SK-N-SH (cell line): ENCODE measurements at regions not wholly inside any gene's neighbourhood (a gene's known extent, or its start where the extent isn't known, plus 50 kb on each side); places are given as distances from the start of the nearest gene placed in this dataset.

Source experiments
- CTCF ChIA-PET: fragments of 300-600, 350-600 bp; formaldehyde crosslinking; extraction: SDS; loops from one replicate; lab custom pipeline; 2021; lab: Yijun Ruan, JAX
- POLR2A ChIA-PET: fragments of 350-600 bp; sonication (Branson Sonifier 250); formaldehyde crosslinking; extraction: SDS; loops from one replicate; lab custom pipeline; 2020; ENCODE audit warnings: antibody characterized with exemption, inconsistent platforms; lab: Yijun Ruan, JAX
- DNase-seq: peaks from one replicate; pipeline ENCODE4 v3.0.0; 2012
- H2AFZ ChIP-seq: fragments of 200-600 bp; sonication (generic); 2 replicates; pipeline ENCODE4 v1.8.1; 2016; ENCODE audit warnings: antibody characterized with exemption, mild to moderate bottlenecking, low read depth
- H3F3A ChIP-seq: fragments of 200-600 bp; sonication (generic); replicated peaks from 2 replicates; pipeline ENCODE3; 2016; ENCODE audit warnings: antibody characterized with exemption, mild to moderate bottlenecking; ENCODE audit not compliant: insufficient read depth
- H3K27ac ChIP-seq, 2 experiments: fragments of 200-500 bp in 1 of 2; fragments of 200-600 bp in 1 of 2; sonication (Bioruptor generic) in 1 of 2; sonication (generic), shearing (Covaris generic) in 1 of 2; 2 replicates each; pipeline versions ENCODE4 v1.5.1 to v1.6.1; 2014 to 2016; ENCODE audit warnings: low read depth in 2 of 2, inconsistent platforms in 1 of 2, low read length in 1 of 2, mild to moderate bottlenecking in 1 of 2, mixed read lengths in 1 of 2
- H3K27me3 ChIP-seq: fragments of 200-600 bp; sonication (generic), shearing (Covaris generic); 2 replicates; pipeline ENCODE4 v1.6.1; 2016; ENCODE audit warnings: mixed run types; ENCODE audit not compliant: insufficient read depth
- H3K36me3 ChIP-seq, 2 experiments: fragments of 200-500 bp in 1 of 2; fragments of 200-600 bp in 1 of 2; sonication (Bioruptor generic) in 1 of 2; sonication (generic) in 1 of 2; replicated peaks in 1 of 2; 2 replicates each; pipeline versions ENCODE3 to v1.5.1; 2014 to 2016; ENCODE audit warnings: low read length in 1 of 2, mild to moderate bottlenecking in 1 of 2; ENCODE audit not compliant: insufficient read depth in 2 of 2, control insufficient read depth in 1 of 2
- H3K4me1 ChIP-seq, 2 experiments: fragments of 200-500 bp in 1 of 2; fragments of 200-600 bp in 1 of 2; sonication (Bioruptor generic) in 1 of 2; sonication (generic), shearing (Covaris generic) in 1 of 2; 2 replicates each; pipeline versions ENCODE4 v1.5.1 to v1.6.1; 2014 to 2016; ENCODE audit warnings: low read depth in 1 of 2, low read length in 1 of 2, mixed run types in 1 of 2; ENCODE audit not compliant: insufficient read depth in 2 of 2, control insufficient read depth in 1 of 2
- H3K4me2 ChIP-seq: fragments of 200-600 bp; sonication (generic), shearing (Covaris generic); 2 replicates; pipeline ENCODE4 v1.6.1; 2017; ENCODE audit warnings: mixed run types
- H3K4me3 ChIP-seq, 2 experiments: fragments of 200-500 bp in 1 of 2; fragments of 200-600 bp in 1 of 2; sonication (Bioruptor generic) in 1 of 2; sonication (generic), shearing (Covaris generic) in 1 of 2; 2 replicates each; pipeline versions ENCODE4 v1.5.1 to v1.8.1; 2014 to 2016; ENCODE audit warnings: low read depth in 2 of 2, inconsistent platforms in 1 of 2, low read length in 1 of 2, mild to moderate bottlenecking in 1 of 2, mixed read lengths in 1 of 2, moderate library complexity in 1 of 2
- H3K79me2 ChIP-seq: fragments of 200-600 bp; sonication (generic); 2 replicates; pipeline ENCODE4 v1.8.1; 2017; ENCODE audit warnings: mild to moderate bottlenecking; ENCODE audit not compliant: insufficient read depth
- H3K9ac ChIP-seq: fragments of 200-600 bp; sonication (generic); 2 replicates; pipeline ENCODE4 v1.6.1; 2017; ENCODE audit warnings: mixed run types
- H3K9me2 ChIP-seq: fragments of 200-600 bp; sonication (generic); 2 replicates; pipeline ENCODE4 v1.6.1; 2017; ENCODE audit warnings: mixed run types
- H3K9me3 ChIP-seq: fragments of 200-600 bp; sonication (generic); 2 replicates; pipeline ENCODE4 v1.6.1; 2017; ENCODE audit warnings: mixed run types, mild to moderate bottlenecking, moderate library complexity
- H4K20me1 ChIP-seq: fragments of 200-600 bp; sonication (generic); 2 replicates; pipeline ENCODE4 v1.6.1; 2017; ENCODE audit warnings: mild to moderate bottlenecking, mixed run types; ENCODE audit not compliant: insufficient read depth
- ELF1 ChIP-seq: IDR thresholded peaks from 2 replicates; pipeline ENCODE4 v1.4.0; 2012
- EZH2phosphoT487 ChIP-seq: fragments of 200-600 bp; sonication (generic); IDR thresholded peaks from 2 replicates; pipeline ENCODE4 v1.6.1; 2017; ENCODE audit warnings: low read depth, mixed run types, mild to moderate bottlenecking, antibody characterized with exemption, moderate library complexity, borderline replicate concordance
- FOSL2 ChIP-seq: IDR thresholded peaks from 2 replicates; pipeline ENCODE4 v1.4.0; 2012; ENCODE audit warnings: low read depth, mild to moderate bottlenecking, moderate library complexity, borderline replicate concordance
- GABPA ChIP-seq: IDR thresholded peaks from 2 replicates; pipeline ENCODE4 v1.4.0; 2012; ENCODE audit warnings: low read depth, mild to moderate bottlenecking
- GATA2 ChIP-seq: sonication (generic); formaldehyde crosslinking; IDR thresholded peaks from 2 replicates; pipeline ENCODE4 v1.5.0; 2020; ENCODE audit warnings: mild to moderate bottlenecking, missing genetic modification reagents
- MEF2A ChIP-seq: IDR thresholded peaks from 2 replicates; pipeline ENCODE4 v1.4.0; 2012; ENCODE audit warnings: low read depth, borderline replicate concordance
- MXI1 ChIP-seq: IDR thresholded peaks from 2 replicates; pipeline ENCODE4 v1.6.1; 2012; ENCODE audit warnings: mild to moderate bottlenecking, low read depth, low read length, improper control_type of control experiment
- NFIC ChIP-seq: IDR thresholded peaks from 2 replicates; pipeline ENCODE4 v1.4.0; 2012; ENCODE audit warnings: borderline replicate concordance
- POLR2AphosphoS5 ChIP-seq: IDR thresholded peaks from 2 replicates; pipeline ENCODE4 v1.6.1; 2012; ENCODE audit warnings: low read depth, low read length
- RAD21 ChIP-seq: IDR thresholded peaks from 2 replicates; pipeline ENCODE4 v1.6.1; 2012; ENCODE audit warnings: mild to moderate bottlenecking, low read length
- RXRA ChIP-seq: IDR thresholded peaks from 2 replicates; pipeline ENCODE4 v1.4.0; 2012; ENCODE audit warnings: low read depth, mild to moderate bottlenecking, borderline replicate concordance
- SMC3 ChIP-seq: IDR thresholded peaks from 2 replicates; pipeline ENCODE4 v1.6.1; 2012; ENCODE audit warnings: low read depth, low read length, improper control_type of control experiment
- TAF1 ChIP-seq: IDR thresholded peaks from 2 replicates; pipeline ENCODE4 v1.6.1; 2012; ENCODE audit warnings: low read depth, mild to moderate bottlenecking, low read length, moderate library complexity, borderline replicate concordance
- YY1 ChIP-seq: IDR thresholded peaks from 2 replicates; pipeline ENCODE4 v1.4.0; 2012; ENCODE audit warnings: low read depth, mild to moderate bottlenecking
- WGBS: methylation state at CpG from one replicate; pipeline ENCODE4 v1.1.6; 2017; ENCODE audit warnings: low lambda C conversion rate; 5-methylcytosine and 5-hydroxymethylcytosine counted together
- TF ChIP-seq, protein P1 (sequence below): fragments of 200-600 bp; sonication (generic); IDR thresholded peaks from 2 replicates; pipeline ENCODE4 v1.6.1; 2017; ENCODE audit warnings: antibody characterized with exemption, mild to moderate bottlenecking, moderate library complexity

DNA sequence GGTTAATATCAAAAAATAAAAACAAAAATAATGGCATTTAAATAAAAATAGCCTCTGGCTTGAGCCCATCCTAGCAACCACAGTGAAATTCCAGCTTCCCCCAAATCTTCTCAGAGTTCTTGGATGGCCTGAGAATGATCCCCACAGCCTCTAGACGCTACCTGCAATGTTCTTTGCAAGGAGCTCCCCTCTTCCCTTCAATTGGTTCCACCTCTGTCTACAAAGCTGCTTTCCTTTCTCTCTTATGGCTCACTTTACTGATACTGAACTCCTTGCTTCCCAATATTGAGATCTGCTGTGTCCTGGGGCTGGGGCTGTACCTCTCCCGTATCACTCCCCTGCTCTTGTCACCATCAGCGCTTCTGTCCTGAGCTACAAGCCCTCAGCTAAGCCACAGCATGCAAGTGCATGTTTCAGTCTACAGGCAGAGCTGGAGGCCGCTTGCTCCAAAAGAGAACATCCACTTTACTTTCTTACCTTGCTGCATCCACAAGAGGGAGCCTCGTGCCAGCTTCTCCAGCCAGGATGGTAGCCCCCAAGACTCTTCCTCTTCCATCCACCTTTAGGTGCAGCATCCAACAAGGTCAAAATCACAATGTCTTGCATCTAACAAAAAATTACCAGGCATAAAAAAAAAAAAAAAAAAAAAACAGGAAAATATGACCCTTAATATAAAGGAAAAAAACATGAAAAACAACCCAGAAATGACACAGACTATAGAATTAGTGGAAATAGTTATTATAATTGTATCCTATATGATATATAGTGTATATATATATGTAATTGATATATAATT, 57.4 kb upstream of the PRSS3 start:
- no peak overlapping the region for H3K4me2 ChIP-seq
- H3K4me1 ChIP-seq, result peaks cover 0 to 7% of the 10 kb centered on the region in 2 experiments; a peak in 1 of 4 replicates
- DNase-seq, result peak; percentile 59
- no peak overlapping the region for H3K27ac ChIP-seq
- H3K36me3 ChIP-seq, result peaks cover 0 to 3% of the 10 kb centered on the region in 2 experiments
- POLR2A ChIA-PET, result interaction anchor here (1.2 to 1.5 kb wide), 2 partner anchors 13 to 41 kb away, joined by 3 to 5 read pairs; no protein-coding TSS in a partner anchor
- H3F3A ChIP-seq, result peaks cover 9% of the 10 kb centered on the region
- no peaks in the 10 kb centered on the region for H3K9me2 ChIP-seq
- H3K9me3 ChIP-seq, result no peaks in the 10 kb centered on the region
- TF ChIP-seq, protein P1, sequence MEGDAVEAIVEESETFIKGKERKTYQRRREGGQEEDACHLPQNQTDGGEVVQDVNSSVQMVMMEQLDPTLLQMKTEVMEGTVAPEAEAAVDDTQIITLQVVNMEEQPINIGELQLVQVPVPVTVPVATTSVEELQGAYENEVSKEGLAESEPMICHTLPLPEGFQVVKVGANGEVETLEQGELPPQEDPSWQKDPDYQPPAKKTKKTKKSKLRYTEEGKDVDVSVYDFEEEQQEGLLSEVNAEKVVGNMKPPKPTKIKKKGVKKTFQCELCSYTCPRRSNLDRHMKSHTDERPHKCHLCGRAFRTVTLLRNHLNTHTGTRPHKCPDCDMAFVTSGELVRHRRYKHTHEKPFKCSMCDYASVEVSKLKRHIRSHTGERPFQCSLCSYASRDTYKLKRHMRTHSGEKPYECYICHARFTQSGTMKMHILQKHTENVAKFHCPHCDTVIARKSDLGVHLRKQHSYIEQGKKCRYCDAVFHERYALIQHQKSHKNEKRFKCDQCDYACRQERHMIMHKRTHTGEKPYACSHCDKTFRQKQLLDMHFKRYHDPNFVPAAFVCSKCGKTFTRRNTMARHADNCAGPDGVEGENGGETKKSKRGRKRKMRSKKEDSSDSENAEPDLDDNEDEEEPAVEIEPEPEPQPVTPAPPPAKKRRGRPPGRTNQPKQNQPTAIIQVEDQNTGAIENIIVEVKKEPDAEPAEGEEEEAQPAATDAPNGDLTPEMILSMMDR, result peak; percentile 63
- TF ChIP-seq ELF1 (no peak), SMC3 (peak; percentile 72), TAF1 (no peak), RAD21 (peak; percentile 82)
- H3K4me3 ChIP-seq, result no peak overlapping the region
- WGBS, result 24% methylated on average over 5 of the region's 5 CpGs
- H3K79me2 ChIP-seq, result no peaks in the 10 kb centered on the region
- no peaks in the 10 kb centered on the region for H3K27me3 ChIP-seq
- no peak overlapping the region for H3K9ac ChIP-seq
- CTCF ChIA-PET, result interaction anchor here (0.6 to 3.9 kb wide), 25 partner anchors 9 to 118 kb away, joined by 3 to 54 read pairs (median 4); no protein-coding TSS in a partner anchor
- H2AFZ ChIP-seq, result peak overlapping the region; percentile 42; the same call in 1 of the 2 replicates
- no peaks in the 10 kb centered on the region for H4K20me1 ChIP-seq

DNA sequence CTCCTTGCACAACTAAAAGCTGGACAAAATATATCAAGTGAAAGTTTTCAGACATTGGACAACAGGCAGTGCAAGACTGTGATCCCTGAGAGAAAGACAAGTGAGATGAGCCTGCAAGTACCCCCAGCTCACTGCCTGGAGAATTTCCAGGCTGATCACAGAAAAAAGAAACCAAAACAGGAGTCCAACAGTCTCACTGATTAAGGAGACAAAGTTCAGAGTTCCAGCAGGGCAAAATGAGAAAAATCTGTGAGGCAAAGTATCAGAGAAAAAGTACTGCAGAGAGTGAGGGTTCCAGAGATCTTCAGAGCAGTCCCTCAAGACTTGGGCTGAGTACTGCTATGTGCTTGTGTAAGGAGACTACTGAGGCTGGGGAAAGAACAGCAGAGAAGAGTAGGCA, 56.0 kb upstream of the PRSS3 start:
- Histone ChIP-seq H3K9me3 (no peaks in the 10 kb centered on the region), H2AFZ (no peak overlapping the region)
- CTCF ChIA-PET, result interaction anchor here (0.6 to 3.9 kb wide), 7 partner anchors 10 to 478 kb away, joined by 3 to 54 read pairs (median 5); no protein-coding TSS in a partner anchor

More for the DNA sequence above, 56.0 kb upstream of the PRSS3 start:
- TF ChIP-seq MEF2A (no peak), FOSL2 (no peak), NFIC (no peak), RXRA (no peak), MXI1 (no peak), YY1 (no peak), ELF1 (no peak), GABPA (no peak), GATA2 (no peak), EZH2phosphoT487 (no peak), POLR2AphosphoS5 (no peak), RAD21 (no peak), SMC3 (no peak)
- Histone ChIP-seq H3K9ac (no peak overlapping the region), H3K36me3 (peaks cover 0 to 3% of the 10 kb centered on the region in 2 experiments), H3K79me2 (no peaks in the 10 kb centered on the region), H3K27ac (no peak overlapping the region), H3K4me1 (peaks cover 0 to 6% of the 10 kb centered on the region in 2 experiments; a peak in 1 of 4 replicates), H3K9me2 (no peaks in the 10 kb centered on the region), H3K4me2 (no peak overlapping the region), H3K4me3 (no peak overlapping the region), H3K27me3 (no peaks in the 10 kb centered on the region), H4K20me1 (no peaks in the 10 kb centered on the region), H3F3A (peaks cover 9% of the 10 kb centered on the region)
- DNase-seq, result no peak
- POLR2A ChIA-PET, result no interaction called here
